Naive thymus-derived CD4-positive, alpha-beta T cell (primary cell): ENCODE measurements at regions not wholly inside any gene's neighbourhood (a gene's known extent, or its start where the extent isn't known, plus 50 kb on each side); places are given as distances from the start of the nearest gene placed in this dataset.

Source experiments
- ATAC-seq: fragments of 150-1000 bp; cut with Tn5 transposase; 2 replicates; pipeline ENCODE4 v1.10.0; 2021; ENCODE audit warnings: mild to moderate bottlenecking, moderate library complexity
- CTCF ChIA-PET: fragments of 350-600 bp; sonication (Branson Sonifier 250); formaldehyde crosslinking; loops from one replicate; lab custom pipeline; 2021; ENCODE audit warnings: antibody characterized with exemption; lab: Charles Lee
- POLR2A ChIA-PET: fragments of 350-600 bp; sonication (Branson Sonifier 250); formaldehyde crosslinking; loops from one replicate; lab custom pipeline; 2021; ENCODE audit warnings: antibody characterized with exemption, inconsistent platforms; lab: Charles Lee
- DNase-seq, 9 donors: peaks; one replicate each; pipeline versions ENCODE4 v3.0.0 to v3.0.0-alpha.2; 2020 to 2022; ENCODE audit warnings: mixed read lengths in 1 of 9
- H3K27ac ChIP-seq: one replicate; pipeline ENCODE4 v1.7.0; 2013; ENCODE audit warnings: mild to moderate bottlenecking, low read depth, low read length, moderate library complexity
- H3K27me3 ChIP-seq, 2 donors: one replicate each; pipeline ENCODE4 v1.7.0; 2013; ENCODE audit warnings: low read length in 2 of 2, mild to moderate bottlenecking in 2 of 2, moderate library complexity in 2 of 2; ENCODE audit not compliant: control insufficient read depth in 2 of 2, insufficient read depth in 2 of 2
- H3K36me3 ChIP-seq, 3 experiments: 1 replicate in 2 of 3; 2 replicates in 1 of 3; pipeline ENCODE4 v1.7.0; 2013; ENCODE audit warnings: low read length in 3 of 3, mild to moderate bottlenecking in 3 of 3, moderate library complexity in 1 of 3; ENCODE audit not compliant: insufficient read depth in 3 of 3, control insufficient read depth in 2 of 3
- H3K4me1 ChIP-seq, 2 donors: one replicate each; pipeline ENCODE4 v1.7.0; 2013; ENCODE audit warnings: low read length in 2 of 2, mild to moderate bottlenecking in 2 of 2, moderate library complexity in 1 of 2; ENCODE audit not compliant: control insufficient read depth in 2 of 2, insufficient read depth in 2 of 2
- H3K4me3 ChIP-seq: 2 replicates; pipeline ENCODE4 v1.7.0; 2013; ENCODE audit warnings: mild to moderate bottlenecking, low read length
- H3K9me3 ChIP-seq, 3 experiments: 1 replicate in 2 of 3; 2 replicates in 1 of 3; pipeline ENCODE4 v1.7.0; 2013; ENCODE audit warnings: low read length in 3 of 3; ENCODE audit not compliant: control insufficient read depth in 2 of 3
- H3K27ac Mint-ChIP-seq, 9 donors: one replicate each; pipeline ENCODE4 v1.8.0; 2020 to 2022; ENCODE audit warnings: mixed read lengths in 9 of 9, mild to moderate bottlenecking in 8 of 9, moderate library complexity in 5 of 9, inconsistent platforms in 2 of 9
- H3K27me3 Mint-ChIP-seq, 5 donors: one replicate each; pipeline ENCODE4 v1.8.0; 2021 to 2022; ENCODE audit warnings: mixed read lengths in 5 of 5, mild to moderate bottlenecking in 1 of 5
- H3K36me3 Mint-ChIP-seq, 5 donors: one replicate each; pipeline ENCODE4 v1.8.0; 2020 to 2022; ENCODE audit warnings: mixed read lengths in 5 of 5, mild to moderate bottlenecking in 3 of 5, inconsistent platforms in 1 of 5
- H3K4me1 Mint-ChIP-seq, 7 donors: one replicate each; pipeline ENCODE4 v1.8.0; 2020 to 2022; ENCODE audit warnings: mixed read lengths in 7 of 7, mild to moderate bottlenecking in 3 of 7, inconsistent platforms in 1 of 7
- H3K4me3 Mint-ChIP-seq, 10 donors: one replicate each; pipeline ENCODE4 v1.8.0; 2020 to 2022; ENCODE audit warnings: mild to moderate bottlenecking in 10 of 10, mixed read lengths in 10 of 10, moderate library complexity in 6 of 10, inconsistent platforms in 2 of 10
- H3K9me3 Mint-ChIP-seq, 11 donors: one replicate each; pipeline ENCODE4 v1.8.0; 2020 to 2022; ENCODE audit warnings: mixed read lengths in 11 of 11, mild to moderate bottlenecking in 4 of 11, inconsistent platforms in 1 of 11, moderate library complexity in 1 of 11
- intact Hi-C, 2 donors: fragments of 100-400 bp; cut with micrococcal nuclease; formaldehyde crosslinking; loops; one replicate each; pipeline ENCODE4 v1.15.1; 2023

- H3K9me3 Mint-ChIP-seq, result peaks cover 0 to 5% (median 0%) of the 10 kb centered on the region in 11 donors
- ATAC-seq (no peak), DNase-seq (no peak)
- H3K27me3 ChIP-seq, result no peaks in the 10 kb centered on the region
- no peaks in the 10 kb centered on the region for H3K9me3 ChIP-seq
- no peak overlapping the region for H3K4me3 ChIP-seq
- H3K36me3 Mint-ChIP-seq, result no peaks in the 10 kb centered on the region
- no peak overlapping the region for H3K27ac ChIP-seq
- no peaks in the 10 kb centered on the region for H3K4me1 ChIP-seq
- no peak overlapping the region for H3K27ac Mint-ChIP-seq
- no peaks in the 10 kb centered on the region for H3K4me1 Mint-ChIP-seq
- intact Hi-C loops, result no loop called here
- H3K27me3 Mint-ChIP-seq, result peaks cover 0 to 30% (median 18%) of the 10 kb centered on the region in 5 donors
- H3K36me3 ChIP-seq, result no peaks in the 10 kb centered on the region
- POLR2A ChIA-PET, result no interaction called here
- CTCF ChIA-PET, result interaction anchor here (0.6 kb wide), 1 partner anchor 113 kb away, joined by 3 read pairs; no protein-coding TSS in a partner anchor
- no peak overlapping the region for H3K4me3 Mint-ChIP-seq
These were observed 177.8 kb downstream of the EDN1 start for GRCh38 chr6:12467706-12468670.

- Histone ChIP-seq H3K36me3 (no peaks in the 10 kb centered on the region), H3K4me3 (no peak overlapping the region), H3K4me1 (no peaks in the 10 kb centered on the region), H3K9me3 (no peaks in the 10 kb centered on the region), H3K27me3 (no peaks in the 10 kb centered on the region), H3K27ac (no peak overlapping the region)
- Mint-ChIP-seq H3K36me3 (no peaks in the 10 kb centered on the region), H3K27ac (no peak overlapping the region), H3K27me3 (peaks cover 0 to 40% (median 18%) of the 10 kb centered on the region in 5 donors), H3K4me3 (no peak overlapping the region), H3K9me3 (peaks cover 0 to 3% (median 0%) of the 10 kb centered on the region in 11 donors), H3K4me1 (no peaks in the 10 kb centered on the region)
- CTCF ChIA-PET, result no interaction called here
- no peak for ATAC-seq
- POLR2A ChIA-PET, result no interaction called here
- no peak for DNase-seq
- intact Hi-C loops, result no loop called here
These were observed 182.5 kb downstream of the EDN1 start for GRCh38 chr6:12472601-12473038.

- ATAC-seq (no peak), DNase-seq (no peak)
- H3K9me3 ChIP-seq, result no peaks in the 10 kb centered on the region
- ChIA-PET CTCF (no interaction called here), POLR2A (no interaction called here)
- intact Hi-C loops, result no loop called here
- Mint-ChIP-seq H3K27me3 (peaks cover 0 to 40% (median 18%) of the 10 kb centered on the region in 5 donors), H3K9me3 (peaks cover 0 to 3% (median 0%) of the 10 kb centered on the region in 11 donors), H3K4me3 (no peak overlapping the region), H3K27ac (no peak overlapping the region), H3K4me1 (no peaks in the 10 kb centered on the region), H3K36me3 (no peaks in the 10 kb centered on the region)
- no peaks in the 10 kb centered on the region for H3K27me3 ChIP-seq
- H3K4me3 ChIP-seq, result no peak overlapping the region
- H3K27ac ChIP-seq, result no peak overlapping the region
- H3K36me3 ChIP-seq, result no peaks in the 10 kb centered on the region
- no peaks in the 10 kb centered on the region for H3K4me1 ChIP-seq
These were observed 183.3 kb downstream of the EDN1 start for GRCh38 chr6:12473494-12473893.

GRCh38 chr6:12474167-12475140 lies 184.3 kb downstream of the EDN1 start:
- Histone ChIP-seq H3K36me3 (no peaks in the 10 kb centered on the region), H3K27ac (no peak overlapping the region), H3K4me1 (no peaks in the 10 kb centered on the region), H3K27me3 (no peaks in the 10 kb centered on the region), H3K4me3 (no peak overlapping the region), H3K9me3 (no peaks in the 10 kb centered on the region)
- Mint-ChIP-seq H3K36me3 (no peaks in the 10 kb centered on the region), H3K4me1 (no peaks in the 10 kb centered on the region), H3K27ac (no peak overlapping the region), H3K9me3 (peaks cover 0 to 3% (median 0%) of the 10 kb centered on the region in 11 donors), H3K27me3 (peaks cover 0 to 40% (median 18%) of the 10 kb centered on the region in 5 donors), H3K4me3 (no peak overlapping the region)
- ATAC-seq (no peak), DNase-seq (no peak)
- intact Hi-C loops, result no loop called here
- CTCF ChIA-PET, result no interaction called here
- POLR2A ChIA-PET, result no interaction called here

GRCh38 chr6:12476484-12476883 lies 186.3 kb downstream of the EDN1 start:
- Histone ChIP-seq H3K9me3 (no peaks in the 10 kb centered on the region), H3K4me1 (no peaks in the 10 kb centered on the region), H3K4me3 (no peak overlapping the region), H3K36me3 (no peaks in the 10 kb centered on the region), H3K27me3 (no peaks in the 10 kb centered on the region), H3K27ac (no peak overlapping the region)
- POLR2A ChIA-PET, result no interaction called here
- CTCF ChIA-PET, result no interaction called here
- Mint-ChIP-seq H3K27me3 (peaks cover 0 to 29% (median 16%) of the 10 kb centered on the region in 5 donors), H3K27ac (no peak overlapping the region), H3K36me3 (no peaks in the 10 kb centered on the region), H3K4me3 (no peak overlapping the region), H3K4me1 (no peaks in the 10 kb centered on the region), H3K9me3 (peaks cover 0 to 5% (median 0%) of the 10 kb centered on the region in 11 donors)
- DNase-seq, result no peak
- intact Hi-C loops, result no loop called here
- no peak for ATAC-seq

- peaks cover 0 to 20% (median 14%) of the 10 kb centered on the region in 5 donors for H3K27me3 Mint-ChIP-seq
These were observed 187.5 kb downstream of the EDN1 start for GRCh38 chr6:12477616-12478015.

More at GRCh38 chr6:12477616-12478015, 187.5 kb downstream of the EDN1 start:
- intact Hi-C loops, result no loop called here
- Histone ChIP-seq H3K36me3 (no peaks in the 10 kb centered on the region), H3K27me3 (no peaks in the 10 kb centered on the region), H3K4me1 (no peaks in the 10 kb centered on the region), H3K27ac (no peak overlapping the region), H3K9me3 (no peaks in the 10 kb centered on the region), H3K4me3 (no peak overlapping the region)
- H3K27ac Mint-ChIP-seq, result no peak overlapping the region
- DNase-seq (no peak), ATAC-seq (no peak)
- peaks cover 0 to 7% (median 3%) of the 10 kb centered on the region in 7 donors for H3K4me1 Mint-ChIP-seq
- no peak overlapping the region for H3K4me3 Mint-ChIP-seq
- CTCF ChIA-PET, result no interaction called here
- no peaks in the 10 kb centered on the region for H3K36me3 Mint-ChIP-seq
- peaks cover 0 to 5% (median 0%) of the 10 kb centered on the region in 11 donors for H3K9me3 Mint-ChIP-seq
- POLR2A ChIA-PET, result no interaction called here
